ENCODE measurements at regions not wholly inside any gene's neighbourhood (a gene's known extent, or its start where the extent isn't known, plus 50 kb on each side); places are given as distances from the start of the nearest gene placed in this dataset.

GRCh38 chrX:142601792-142602191 is 396.7 kb upstream of the MAGEC2 start:
- H3K27me3 ChIP-seq: no peaks in the 10 kb centered on the region
- no peaks in the 10 kb centered on the region for H3K4me1 ChIP-seq
- TF ChIP-seq POLR2A (IDR thresholded peaks at IDR 0.05) (no peak), CTCF (IDR thresholded peaks at IDR 0.05) (no peak)
- no peaks in the 10 kb centered on the region for H3K36me3 ChIP-seq
- no peak overlapping the region for H3K4me3 ChIP-seq
- no peak overlapping the region for H3K27ac ChIP-seq
- H3K9me3 ChIP-seq: no peaks in the 10 kb centered on the region
- DNase-seq: no peak

DNA sequence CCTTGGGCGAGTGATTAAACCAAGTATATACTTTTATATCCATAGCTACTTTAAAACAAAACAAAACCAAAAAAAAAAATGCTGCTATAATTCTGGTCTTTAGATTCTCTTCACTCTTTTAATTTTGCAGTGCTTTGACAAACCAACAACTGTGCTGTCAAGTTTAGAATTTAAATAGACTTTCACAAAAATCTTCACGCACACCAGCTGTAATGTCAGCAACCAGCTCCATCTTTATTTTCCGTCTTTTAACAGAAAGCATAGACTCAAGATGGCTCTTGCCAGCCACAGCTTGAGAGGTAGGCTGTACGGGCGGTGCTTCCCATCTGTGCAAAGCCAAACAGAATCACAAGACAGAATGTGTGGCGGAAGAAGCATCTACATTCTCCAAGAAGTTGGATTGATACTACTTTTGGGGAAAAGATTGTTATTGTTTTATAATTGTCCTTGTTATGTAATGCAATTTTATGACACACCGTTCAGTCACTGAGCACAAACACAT is 388.3 kb upstream of the MAGEC2 start:
- TF ChIP-seq POLR2A (IDR thresholded peaks at IDR 0.05): no peak
- TF ChIP-seq CTCF (IDR thresholded peaks at IDR 0.05): no peak
- DNase-seq: no peak
- Histone ChIP-seq H3K9me3 (no peaks in the 10 kb centered on the region), H3K4me3 (no peak overlapping the region), H3K36me3 (no peaks in the 10 kb centered on the region), H3K27me3 (no peaks in the 10 kb centered on the region), H3K27ac (no peak overlapping the region), H3K4me1 (no peaks in the 10 kb centered on the region)

GRCh38 chrX:142576615-142577014 is 371.5 kb upstream of the MAGEC2 start:
- TF ChIP-seq CTCF (IDR thresholded peaks at IDR 0.05) (no peak), POLR2A (IDR thresholded peaks at IDR 0.05) (no peak)
- no peak for DNase-seq
- H3K9me3 ChIP-seq: no peaks in the 10 kb centered on the region
- no peak overlapping the region for H3K4me3 ChIP-seq
- no peak overlapping the region for H3K27ac ChIP-seq
- H3K36me3 ChIP-seq: no peaks in the 10 kb centered on the region
- no peaks in the 10 kb centered on the region for H3K27me3 ChIP-seq
- no peaks in the 10 kb centered on the region for H3K4me1 ChIP-seq

DNA sequence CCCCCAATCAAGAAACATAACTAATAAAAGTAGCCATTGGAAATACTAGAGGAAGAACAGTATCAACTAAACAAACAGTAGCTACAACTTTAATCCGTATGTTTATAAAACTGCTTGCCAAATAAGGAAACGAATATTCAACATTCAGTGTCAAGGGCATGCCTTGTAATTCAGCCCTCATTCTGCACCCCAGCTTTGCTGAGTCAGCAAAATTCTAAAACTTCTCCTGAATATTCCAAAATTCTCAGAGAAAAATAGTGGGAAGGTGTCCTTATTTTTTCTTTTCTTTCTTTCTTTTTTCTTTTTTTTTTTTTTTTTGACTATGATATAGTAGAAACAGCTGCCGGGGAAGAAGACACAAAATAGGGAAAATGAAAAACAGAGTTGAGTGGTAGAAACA is 344.8 kb upstream of the MAGEC2 start:
- no peak overlapping the region for H3K4me3 ChIP-seq
- H3K27ac ChIP-seq: no peak overlapping the region
- TF ChIP-seq POLR2A (IDR thresholded peaks at IDR 0.05) (no peak), CTCF (IDR thresholded peaks at IDR 0.05) (no peak)
- no peaks in the 10 kb centered on the region for H3K4me1 ChIP-seq
- H3K9me3 ChIP-seq: no peaks in the 10 kb centered on the region
- no peak for DNase-seq
- H3K36me3 ChIP-seq: no peaks in the 10 kb centered on the region
- H3K27me3 ChIP-seq: no peaks in the 10 kb centered on the region

DNA sequence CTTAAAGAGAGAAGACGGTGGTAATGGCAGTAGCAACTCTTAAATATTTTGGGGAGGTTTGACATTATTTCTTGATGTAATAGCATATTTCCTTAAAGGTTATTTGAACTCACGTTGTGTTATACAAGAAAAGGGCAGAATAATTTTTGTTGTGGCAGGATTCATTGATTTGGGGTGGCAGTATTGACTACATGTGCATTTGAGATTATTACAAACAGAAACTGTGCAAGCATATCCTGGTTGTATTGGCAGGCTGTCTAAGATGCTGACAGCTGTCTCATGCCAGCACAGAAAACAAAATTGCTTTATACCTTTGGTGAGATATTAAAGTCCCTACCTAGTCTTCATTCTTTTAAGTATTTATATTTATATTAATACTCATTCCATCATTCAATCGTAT is 300.7 kb upstream of the MAGEC2 start:
- H3K4me3 ChIP-seq: no peak overlapping the region
- TF ChIP-seq CTCF (IDR thresholded peaks at IDR 0.05): no peak

GRCh38 chrX:142503967-142504643 is 299.0 kb upstream of the MAGEC2 start:
- no peaks in the 10 kb centered on the region for H3K27me3 ChIP-seq
- H3K36me3 ChIP-seq: no peaks in the 10 kb centered on the region
- no peak overlapping the region for H3K27ac ChIP-seq
- no peak overlapping the region for H3K4me3 ChIP-seq
- no peaks in the 10 kb centered on the region for H3K9me3 ChIP-seq
- H3K4me1 ChIP-seq: no peaks in the 10 kb centered on the region
- DNase-seq: no peak
- TF ChIP-seq CTCF (IDR thresholded peaks at IDR 0.05): no peak
- TF ChIP-seq POLR2A (IDR thresholded peaks at IDR 0.05): no peak

More for the DNA sequence above, 300.7 kb upstream of the MAGEC2 start:
- no peaks in the 10 kb centered on the region for H3K36me3 ChIP-seq
- no peaks in the 10 kb centered on the region for H3K27me3 ChIP-seq
- H3K4me1 ChIP-seq: no peaks in the 10 kb centered on the region
- no peaks in the 10 kb centered on the region for H3K9me3 ChIP-seq
- DNase-seq: no peak
- H3K27ac ChIP-seq: no peak overlapping the region
